ENCODE measurements at regions not wholly inside any gene's neighbourhood (a gene's known extent, or its start where the extent isn't known, plus 50 kb on each side); places are given as distances from the start of the nearest gene placed in this dataset.
A peak's percentile ranks its signal among the peaks of the same experiment; 100 is the strongest.

DNA sequence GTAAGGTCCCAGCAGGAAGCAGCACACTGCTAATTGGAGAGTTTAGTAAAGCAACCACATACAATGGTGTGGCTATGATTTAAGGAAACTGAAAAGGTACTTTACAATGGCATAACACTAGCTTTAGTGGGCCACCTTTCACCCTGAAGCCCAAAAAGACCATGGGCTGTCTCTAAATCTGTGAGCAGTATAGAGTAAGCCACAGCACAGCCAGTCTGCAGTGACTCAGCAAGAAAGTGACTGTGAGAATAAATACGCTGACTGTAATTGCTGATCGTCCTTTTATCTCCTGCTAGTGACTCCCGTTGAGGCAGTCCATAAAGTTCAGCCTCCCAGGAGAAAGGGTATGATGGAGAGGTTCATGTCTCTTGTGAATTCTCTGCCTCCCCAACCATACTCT lies 679.8 kb upstream of the KIF2B start:
- Histone ChIP-seq H2BK5ac (ENCODE audit: low read depth, low read length, poor library complexity, severe bottlenecking) (no peak overlapping the region), H3K27ac (ENCODE audit: insufficient read depth, low read length) (no peak overlapping the region), H3K9ac (ENCODE audit: low read depth, low read length) (no peak overlapping the region), H3K79me1 (ENCODE audit: low read depth in 1 of 2, low read length in 2 of 2) (no peaks in the 10 kb centered on the region), H4K5ac (ENCODE audit: low read depth, low read length) (no peak overlapping the region), H3K9me1 (ENCODE audit: insufficient read depth, low read length) (no peaks in the 10 kb centered on the region), H4K20me1 (ENCODE audit: insufficient read depth, low read length) (no peaks in the 10 kb centered on the region), H3K4ac (ENCODE audit: low read depth, low read length) (no peak overlapping the region), H3K23ac (ENCODE audit: low read depth, low read length) (no peak overlapping the region), H4K8ac (ENCODE audit: low read depth in 2 of 2, low read length in 2 of 2) (no peak overlapping the region), H2BK15ac (ENCODE audit: low read depth, low read length) (no peak overlapping the region), H2AFZ (replicated peaks; ENCODE audit: low read length, poor library complexity) (no peak overlapping the region), H2BK20ac (ENCODE audit: low read depth, low read length) (no peak overlapping the region), H3K14ac (replicated peaks; ENCODE audit: low read depth, low read length) (no peak overlapping the region), H3K4me3 (ENCODE audit: insufficient read depth, low read depth, low read length) (no peak overlapping the region), H3K18ac (ENCODE audit: low read depth, low read length) (no peak overlapping the region), H2AK5ac (ENCODE audit: low read depth, low read length) (no peak overlapping the region), H3K4me1 (ENCODE audit: control insufficient read depth, insufficient read depth, low read length) (no peaks in the 10 kb centered on the region), H3K4me2 (ENCODE audit: low read depth, low read length) (no peak overlapping the region), H3K9me3 (ENCODE audit: control insufficient read depth, insufficient read depth, low read length) (peaks cover 8% of the 10 kb centered on the region; the same call in 1 of the 2 replicates), H2BK120ac (ENCODE audit: low read depth, low read length) (no peak overlapping the region), H4K91ac (ENCODE audit: insufficient read depth, low read depth, low read length) (no peak overlapping the region), H2AK9ac (replicated peaks; ENCODE audit: low read depth, low read length, poor library complexity) (no peak overlapping the region), H3K27me3 (ENCODE audit: control insufficient read depth, insufficient read depth, low read length) (no peaks in the 10 kb centered on the region), H3K36me3 (ENCODE audit: control insufficient read depth, insufficient read depth, low read length) (no peaks in the 10 kb centered on the region), H3K56ac (ENCODE audit: extremely low read depth, insufficient read depth, low read length) (no peak overlapping the region)
- TF ChIP-seq MXI1 (IDR thresholded peaks at IDR 0.05; ENCODE audit: borderline replicate concordance, low read depth, low read length): no peak
- peak; percentile 47; the same call in 1 of the 2 replicates for TF ChIP-seq NFE2L2 (IDR thresholded peaks at IDR 0.05; ENCODE audit: low read depth, low read length)
- WGBS, 2 experiments (ENCODE audit: extremely low coverage in 2 of 2, insufficient read length in 1 of 2): no CpG with 5 or more reads among the region's 3 CpGs
- in situ Hi-C loops (cut with MboI; ENCODE audit: low sequenced_read_pairs) (no loop called here), dilution Hi-C loops (cut with HindIII; ENCODE audit: low sequenced_read_pairs, unreplicated experiment) (no loop called here), intact Hi-C loops (cut with micrococcal nuclease) (no loop called here)
- ChIA-PET POLR2A (ENCODE audit: unreplicated experiment) (no interaction called here), CTCF (no interaction called here)
- BruUV-seq (replicated peaks): no TSS peak
- no peak for DNase-seq
- no peak for ATAC-seq (ENCODE audit: low read depth)

Data from IMR-90 (cell line).